HEK293 (cell line): ENCODE measurements at regions not wholly inside any gene's neighbourhood (a gene's known extent, or its start where the extent isn't known, plus 50 kb on each side); places are given as distances from the start of the nearest gene placed in this dataset.

ENCODE experiments used
- ZNF146 ChIP-seq: fragments of 450-650 bp; formaldehyde crosslinking; IDR thresholded peaks from 2 replicates; pipeline ENCODE4 v1.5.1; 2016; ENCODE audit warnings: missing biosample characterization, missing genetic modification characterization
- TF ChIP-seq, protein P1 (sequence below): IDR thresholded peaks from 2 replicates; pipeline ENCODE4 v1.6.1; 2011; ENCODE audit warnings: mild to moderate bottlenecking, low read depth, low read length, borderline replicate concordance
- TF ChIP-seq, protein P2 (sequence below): fragments of 450-650 bp; formaldehyde crosslinking; IDR thresholded peaks from 2 replicates; pipeline ENCODE4 v1.5.1; 2016; ENCODE audit warnings: missing biosample characterization, missing genetic modification characterization, low read depth
- TF ChIP-seq, protein P3 (sequence below): fragments of 450-650 bp; IDR thresholded peaks from 2 replicates; pipeline ENCODE4 v1.5.1; 2018; ENCODE audit warnings: missing biosample characterization, missing genetic modification characterization

DNA sequence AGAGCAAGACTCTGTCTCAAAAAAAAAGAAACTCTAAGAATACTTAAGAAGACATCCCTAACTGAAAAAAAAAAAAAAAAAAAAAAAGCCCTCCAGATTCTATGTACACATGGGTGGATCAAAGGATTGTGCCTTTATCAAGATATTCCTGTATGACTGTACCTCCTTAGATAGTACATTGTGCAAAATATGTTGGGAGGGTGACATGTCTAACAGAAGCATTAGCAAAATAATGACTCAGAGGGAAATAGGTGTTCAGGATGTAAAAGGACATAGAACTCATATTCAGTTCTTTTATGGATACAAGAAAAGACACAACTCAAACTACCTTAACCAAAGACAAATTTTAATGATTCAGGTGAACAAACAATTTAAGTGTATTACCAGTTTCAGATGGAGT, 269.8 kb upstream of the KAZN start:
- TF ChIP-seq ZNF146 (tag by site-specific recombination), result no peak
- TF ChIP-seq, protein P1, sequence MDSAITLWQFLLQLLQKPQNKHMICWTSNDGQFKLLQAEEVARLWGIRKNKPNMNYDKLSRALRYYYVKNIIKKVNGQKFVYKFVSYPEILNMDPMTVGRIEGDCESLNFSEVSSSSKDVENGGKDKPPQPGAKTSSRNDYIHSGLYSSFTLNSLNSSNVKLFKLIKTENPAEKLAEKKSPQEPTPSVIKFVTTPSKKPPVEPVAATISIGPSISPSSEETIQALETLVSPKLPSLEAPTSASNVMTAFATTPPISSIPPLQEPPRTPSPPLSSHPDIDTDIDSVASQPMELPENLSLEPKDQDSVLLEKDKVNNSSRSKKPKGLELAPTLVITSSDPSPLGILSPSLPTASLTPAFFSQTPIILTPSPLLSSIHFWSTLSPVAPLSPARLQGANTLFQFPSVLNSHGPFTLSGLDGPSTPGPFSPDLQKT, result no peak
- TF ChIP-seq, protein P2, sequence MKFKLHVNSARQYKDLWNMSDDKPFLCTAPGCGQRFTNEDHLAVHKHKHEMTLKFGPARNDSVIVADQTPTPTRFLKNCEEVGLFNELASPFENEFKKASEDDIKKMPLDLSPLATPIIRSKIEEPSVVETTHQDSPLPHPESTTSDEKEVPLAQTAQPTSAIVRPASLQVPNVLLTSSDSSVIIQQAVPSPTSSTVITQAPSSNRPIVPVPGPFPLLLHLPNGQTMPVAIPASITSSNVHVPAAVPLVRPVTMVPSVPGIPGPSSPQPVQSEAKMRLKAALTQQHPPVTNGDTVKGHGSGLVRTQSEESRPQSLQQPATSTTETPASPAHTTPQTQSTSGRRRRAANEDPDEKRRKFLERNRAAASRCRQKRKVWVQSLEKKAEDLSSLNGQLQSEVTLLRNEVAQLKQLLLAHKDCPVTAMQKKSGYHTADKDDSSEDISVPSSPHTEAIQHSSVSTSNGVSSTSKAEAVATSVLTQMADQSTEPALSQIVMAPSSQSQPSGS (tag by site-specific recombination), result no peak
- TF ChIP-seq, protein P3, sequence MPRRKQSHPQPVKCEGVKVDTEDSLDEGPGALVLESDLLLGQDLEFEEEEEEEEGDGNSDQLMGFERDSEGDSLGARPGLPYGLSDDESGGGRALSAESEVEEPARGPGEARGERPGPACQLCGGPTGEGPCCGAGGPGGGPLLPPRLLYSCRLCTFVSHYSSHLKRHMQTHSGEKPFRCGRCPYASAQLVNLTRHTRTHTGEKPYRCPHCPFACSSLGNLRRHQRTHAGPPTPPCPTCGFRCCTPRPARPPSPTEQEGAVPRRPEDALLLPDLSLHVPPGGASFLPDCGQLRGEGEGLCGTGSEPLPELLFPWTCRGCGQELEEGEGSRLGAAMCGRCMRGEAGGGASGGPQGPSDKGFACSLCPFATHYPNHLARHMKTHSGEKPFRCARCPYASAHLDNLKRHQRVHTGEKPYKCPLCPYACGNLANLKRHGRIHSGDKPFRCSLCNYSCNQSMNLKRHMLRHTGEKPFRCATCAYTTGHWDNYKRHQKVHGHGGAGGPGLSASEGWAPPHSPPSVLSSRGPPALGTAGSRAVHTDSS, result no peak
